Stimulated activated CD4-positive, alpha-beta T cell treated with anti-CD3 and anti-CD28 coated beads, Interleukin-2, amount 100 ng/mL, for 24 hours (primary cell): ENCODE measurements at regions not wholly inside any gene's neighbourhood (a gene's known extent, or its start where the extent isn't known, plus 50 kb on each side); places are given as distances from the start of the nearest gene placed in this dataset.

Source experiments
- DNase-seq, 2 donors: peaks; one replicate each; pipeline ENCODE4 v3.0.0-alpha.2; 2020

GRCh38 chr21:26784974-26785373 is 60.2 kb downstream of the ADAMTS1 start:
- DNase-seq: no peak

- DNase-seq: no peak
Observed at GRCh38 chr21:26783466-26784195, 61.6 kb downstream of the ADAMTS1 start.

GRCh38 chr21:26782747-26783146 is 62.5 kb downstream of the ADAMTS1 start:
- no peak for DNase-seq

- no peak for DNase-seq
Observed at GRCh38 chr21:26782331-26782730, 62.9 kb downstream of the ADAMTS1 start.

GRCh38 chr21:26781331-26781730 is 63.9 kb downstream of the ADAMTS1 start:
- no peak for DNase-seq

- no peak for DNase-seq
Observed at GRCh38 chr21:26777166-26777565, 68.0 kb downstream of the ADAMTS1 start.

- DNase-seq: no peak
Observed at GRCh38 chr21:26776310-26777021, 68.7 kb downstream of the ADAMTS1 start.

GRCh38 chr21:26773058-26773457 is 72.2 kb downstream of the ADAMTS1 start:
- no peak for DNase-seq

GRCh38 chr21:26769613-26770188 is 75.5 kb downstream of the ADAMTS1 start:
- DNase-seq: no peak

- DNase-seq: no peak
Observed at GRCh38 chr21:26766826-26767325, 78.3 kb downstream of the ADAMTS1 start.

GRCh38 chr21:26761174-26761915 is 83.9 kb downstream of the ADAMTS1 start:
- no peak for DNase-seq

GRCh38 chr21:26759731-26760130 is 85.5 kb downstream of the ADAMTS1 start:
- no peak for DNase-seq

- no peak for DNase-seq
Observed at GRCh38 chr21:26758083-26758880, 86.9 kb downstream of the ADAMTS1 start.

- DNase-seq: no peak
Observed at GRCh38 chr21:26756491-26757159, 88.6 kb downstream of the ADAMTS1 start.

GRCh38 chr21:26754853-26755252 is 90.4 kb downstream of the ADAMTS1 start:
- no peak for DNase-seq

- DNase-seq: no peak
Observed at GRCh38 chr21:26753822-26754221, 91.4 kb downstream of the ADAMTS1 start.

- no peak for DNase-seq
Observed at GRCh38 chr21:26752849-26753248, 92.4 kb downstream of the ADAMTS1 start.

GRCh38 chr21:26751305-26751704 is 93.9 kb downstream of the ADAMTS1 start:
- no peak for DNase-seq

GRCh38 chr21:26748066-26748465 is 97.1 kb downstream of the ADAMTS1 start:
- DNase-seq: no peak

GRCh38 chr21:26747216-26747615 is 98.0 kb downstream of the ADAMTS1 start:
- no peak for DNase-seq

GRCh38 chr21:26743524-26743923 is 101.7 kb downstream of the ADAMTS1 start:
- no peak for DNase-seq

- no peak for DNase-seq
Observed at GRCh38 chr21:26739189-26739588, 106.0 kb downstream of the ADAMTS1 start.
